ENCODE measurements at regions not wholly inside any gene's neighbourhood (a gene's known extent, or its start where the extent isn't known, plus 50 kb on each side); places are given as distances from the start of the nearest gene placed in this dataset.
"Not testable (repeated sequence)": the region's sequence is repeated elsewhere in the genome, so short reads cannot be mapped to it uniquely, and the experiment has no call there.

- TF ChIP-seq AFF4 (CRISPR knock-in tag; IDR thresholded peaks at IDR 0.05; ENCODE audit: borderline replicate concordance) (no peak), IRF2 (CRISPR knock-in tag; IDR thresholded peaks at IDR 0.05; ENCODE audit: borderline replicate concordance, low read depth) (no peak), ESRRA (CRISPR knock-in tag; IDR thresholded peaks at IDR 0.05; ENCODE audit: borderline replicate concordance) (no peak), ETV6 (CRISPR knock-in tag; IDR thresholded peaks at IDR 0.05) (no peak), ZNF232 (CRISPR knock-in tag; IDR thresholded peaks at IDR 0.05) (no peak)
These were observed 241.0 kb upstream of the PRSS1 start (continued) for GRCh38 chr7:142508251-142508650.

- ATAC-seq, result no peak
- Mint-ChIP-seq H3K36me3 (no peaks in the 10 kb centered on the region), H3K4me1 (no peaks in the 10 kb centered on the region), H3K27me3 (ENCODE audit: low read depth) (peaks cover 3% of the 10 kb centered on the region; the same call in 1 of the 2 replicates), H3K4me3 (no peak overlapping the region), H3K9me3 (no peaks in the 10 kb centered on the region), H3K27ac (no peak overlapping the region)
- CTCF ChIA-PET, result interaction anchor here (1.2 to 1.7 kb wide), 5 partner anchors 8 to 169 kb away, joined by 3 to 5 read pairs (median 5); no protein-coding TSS in a partner anchor
- DNase-seq (ENCODE audit: low spot score), result no peak
- POLR2A ChIA-PET, result no interaction called here
- no peak for TF ChIP-seq ZMAT4 (CRISPR knock-in tag; IDR thresholded peaks at IDR 0.05)
- TF ChIP-seq FOXP1 (CRISPR knock-in tag; IDR thresholded peaks at IDR 0.05; ENCODE audit: borderline replicate concordance), result no peak
- TF ChIP-seq OVOL2 (CRISPR knock-in tag; IDR thresholded peaks at IDR 0.05; ENCODE audit: borderline replicate concordance), result no peak
- no peak for TF ChIP-seq PRDM15 (CRISPR knock-in tag; IDR thresholded peaks at IDR 0.05)
- no peak for TF ChIP-seq GRHL2 (CRISPR knock-in tag; IDR thresholded peaks at IDR 0.05; ENCODE audit: insufficient replicate concordance, severe bottlenecking)
- TF ChIP-seq ZNF396 (CRISPR knock-in tag; IDR thresholded peaks at IDR 0.05; ENCODE audit: borderline replicate concordance), result no peak
- no peak for TF ChIP-seq IRF1 (CRISPR knock-in tag; IDR thresholded peaks at IDR 0.05)
These were observed 241.5 kb upstream of the PRSS1 start for GRCh38 chr7:142507799-142508198.

GRCh38 chr7:142507066-142507465 lies 242.2 kb upstream of the PRSS1 start:
- H3K36me3 Mint-ChIP-seq, result not testable (repeated sequence)

More at GRCh38 chr7:142507066-142507465, 242.2 kb upstream of the PRSS1 start:
- H3K27ac Mint-ChIP-seq; ATAC-seq; H3K4me1 Mint-ChIP-seq; POLR2A ChIA-PET; H3K9me3 Mint-ChIP-seq; DNase-seq (ENCODE audit: low spot score); H3K4me3 Mint-ChIP-seq; H3K27me3 Mint-ChIP-seq (ENCODE audit: low read depth): not testable (repeated sequence)
- CTCF ChIA-PET, result interaction anchor here (0.9 to 7.0 kb wide), 5 partner anchors 9 to 168 kb away, joined by 3 to 50 read pairs (median 4); no protein-coding TSS in a partner anchor
